ENCODE measurements at regions not wholly inside any gene's neighbourhood (a gene's known extent, or its start where the extent isn't known, plus 50 kb on each side); places are given as distances from the start of the nearest gene placed in this dataset.
"Not testable (repeated sequence)": the region's sequence is repeated elsewhere in the genome, so short reads cannot be mapped to it uniquely, and the experiment has no call there.

GRCh38 chr11:86737230-86737629, 63.1 kb upstream of the PRSS23 start:
- Mint-ChIP-seq H3K9me3 (no peaks in the 10 kb centered on the region), H3K4me1 (no peaks in the 10 kb centered on the region), H3K27me3 (no peaks in the 10 kb centered on the region), H3K27ac (ENCODE audit: low read depth) (no peak overlapping the region), H3K36me3 (ENCODE audit: insufficient read depth) (no peaks in the 10 kb centered on the region), H3K4me3 (no peak overlapping the region)
- no peak for ATAC-seq (replicated peaks; ENCODE audit: extremely low read depth, poor library complexity, severe bottlenecking)
- no peak for DNase-seq (ENCODE audit: low spot score in 2 of 2)

GRCh38 chr11:86736291-86737143, 63.8 kb upstream of the PRSS23 start:
- ATAC-seq (replicated peaks; ENCODE audit: extremely low read depth, poor library complexity, severe bottlenecking), result no peak
- H3K27ac Mint-ChIP-seq (ENCODE audit: low read depth), result no peak overlapping the region
- no peak for DNase-seq (ENCODE audit: low spot score in 2 of 2)

GRCh38 chr11:86735451-86736290, 63.3 kb upstream of the ME3 start:
- no peak for ATAC-seq (replicated peaks; ENCODE audit: extremely low read depth, poor library complexity, severe bottlenecking)
- no peaks in the 10 kb centered on the region for H3K4me1 Mint-ChIP-seq
- no peaks in the 10 kb centered on the region for H3K27me3 Mint-ChIP-seq
- H3K4me3 Mint-ChIP-seq, result no peak overlapping the region
- no peak overlapping the region for H3K27ac Mint-ChIP-seq (ENCODE audit: low read depth)
- peaks cover 2% of the 10 kb centered on the region for H3K36me3 Mint-ChIP-seq (ENCODE audit: insufficient read depth)
- H3K9me3 Mint-ChIP-seq, result no peaks in the 10 kb centered on the region
- no peak for DNase-seq (ENCODE audit: low spot score in 2 of 2)

More at GRCh38 chr11:86736291-86737143, 63.8 kb upstream of the PRSS23 start:
- Mint-ChIP-seq H3K27me3 (no peaks in the 10 kb centered on the region), H3K4me1 (no peaks in the 10 kb centered on the region), H3K4me3 (no peak overlapping the region), H3K9me3 (no peaks in the 10 kb centered on the region), H3K36me3 (ENCODE audit: insufficient read depth) (no peaks in the 10 kb centered on the region)

- not testable (repeated sequence) for ATAC-seq (replicated peaks; ENCODE audit: extremely low read depth, poor library complexity, severe bottlenecking); H3K36me3 Mint-ChIP-seq (ENCODE audit: insufficient read depth); H3K9me3 Mint-ChIP-seq
Observed at GRCh38 chr11:86732739-86733138, 60.3 kb upstream of the ME3 start.

GRCh38 chr11:86732286-86732685, 59.9 kb upstream of the ME3 start:
- H3K9me3 Mint-ChIP-seq; H3K4me3 Mint-ChIP-seq; H3K4me1 Mint-ChIP-seq; H3K36me3 Mint-ChIP-seq (ENCODE audit: insufficient read depth); ATAC-seq (replicated peaks; ENCODE audit: extremely low read depth, poor library complexity, severe bottlenecking); H3K27ac Mint-ChIP-seq (ENCODE audit: low read depth); DNase-seq (ENCODE audit: low spot score in 2 of 2): not testable (repeated sequence)
- peaks cover 12% of the 10 kb centered on the region for H3K27me3 Mint-ChIP-seq

More at GRCh38 chr11:86732739-86733138, 60.3 kb upstream of the ME3 start:
- peaks cover 12% of the 10 kb centered on the region for H3K27me3 Mint-ChIP-seq
- H3K4me1 Mint-ChIP-seq; DNase-seq (ENCODE audit: low spot score in 2 of 2); H3K27ac Mint-ChIP-seq (ENCODE audit: low read depth); H3K4me3 Mint-ChIP-seq: not testable (repeated sequence)

- H3K4me3 Mint-ChIP-seq; H3K9me3 Mint-ChIP-seq; H3K36me3 Mint-ChIP-seq (ENCODE audit: insufficient read depth); H3K4me1 Mint-ChIP-seq; H3K27ac Mint-ChIP-seq (ENCODE audit: low read depth); ATAC-seq (replicated peaks; ENCODE audit: extremely low read depth, poor library complexity, severe bottlenecking); DNase-seq (ENCODE audit: low spot score in 2 of 2): not testable (repeated sequence)
- peaks cover 12% of the 10 kb centered on the region for H3K27me3 Mint-ChIP-seq
Observed at GRCh38 chr11:86729576-86729975, 57.2 kb upstream of the ME3 start.

GRCh38 chr11:86728562-86728961, 56.1 kb upstream of the ME3 start:
- Mint-ChIP-seq H3K4me1 (no peaks in the 10 kb centered on the region), H3K27me3 (peaks cover 12% of the 10 kb centered on the region), H3K36me3 (ENCODE audit: insufficient read depth) (peaks cover 2% of the 10 kb centered on the region), H3K4me3 (no peak overlapping the region), H3K9me3 (no peaks in the 10 kb centered on the region), H3K27ac (ENCODE audit: low read depth) (no peak overlapping the region)
- DNase-seq (ENCODE audit: low spot score in 2 of 2), result no peak
- ATAC-seq (replicated peaks; ENCODE audit: extremely low read depth, poor library complexity, severe bottlenecking), result no peak

- Mint-ChIP-seq H3K4me3 (no peak overlapping the region), H3K9me3 (peaks cover 6% of the 10 kb centered on the region), H3K27me3 (peaks cover 12% of the 10 kb centered on the region), H3K4me1 (no peaks in the 10 kb centered on the region), H3K36me3 (ENCODE audit: insufficient read depth) (peaks cover 2% of the 10 kb centered on the region), H3K27ac (ENCODE audit: low read depth) (no peak overlapping the region)
- ATAC-seq (replicated peaks; ENCODE audit: extremely low read depth, poor library complexity, severe bottlenecking) (no peak), DNase-seq (ENCODE audit: low spot score in 2 of 2) (no peak)
Observed at GRCh38 chr11:86726770-86727504, 54.5 kb upstream of the ME3 start.

GRCh38 chr11:86726118-86726753, 53.8 kb upstream of the ME3 start:
- peaks cover 2% of the 10 kb centered on the region for H3K36me3 Mint-ChIP-seq (ENCODE audit: insufficient read depth)

GRCh38 chr11:86724137-86724536, 51.7 kb upstream of the ME3 start:
- H3K27ac Mint-ChIP-seq (ENCODE audit: low read depth), result no peak overlapping the region
- no peak for DNase-seq (ENCODE audit: low spot score in 2 of 2)
- peaks cover 26% of the 10 kb centered on the region for H3K27me3 Mint-ChIP-seq
- no peak for ATAC-seq (replicated peaks; ENCODE audit: extremely low read depth, poor library complexity, severe bottlenecking)
- H3K4me1 Mint-ChIP-seq, result no peaks in the 10 kb centered on the region
- no peak overlapping the region for H3K4me3 Mint-ChIP-seq
- no peaks in the 10 kb centered on the region for H3K36me3 Mint-ChIP-seq (ENCODE audit: insufficient read depth)
- H3K9me3 Mint-ChIP-seq, result peaks cover 6% of the 10 kb centered on the region

More at GRCh38 chr11:86726118-86726753, 53.8 kb upstream of the ME3 start:
- Mint-ChIP-seq H3K4me3 (no peak overlapping the region), H3K9me3 (peaks cover 6% of the 10 kb centered on the region), H3K27me3 (peaks cover 18% of the 10 kb centered on the region), H3K4me1 (no peaks in the 10 kb centered on the region), H3K27ac (ENCODE audit: low read depth) (no peak overlapping the region)
- no peak for DNase-seq (ENCODE audit: low spot score in 2 of 2)
- ATAC-seq (replicated peaks; ENCODE audit: extremely low read depth, poor library complexity, severe bottlenecking), result no peak

GRCh38 chr11:86723281-86723680, 50.9 kb upstream of the ME3 start:
- Mint-ChIP-seq H3K27ac (ENCODE audit: low read depth) (no peak overlapping the region), H3K9me3 (peaks cover 6% of the 10 kb centered on the region), H3K4me3 (no peak overlapping the region), H3K27me3 (peaks cover 34% of the 10 kb centered on the region), H3K36me3 (ENCODE audit: insufficient read depth) (no peaks in the 10 kb centered on the region), H3K4me1 (no peaks in the 10 kb centered on the region)
- no peak for ATAC-seq (replicated peaks; ENCODE audit: extremely low read depth, poor library complexity, severe bottlenecking)
- no peak for DNase-seq (ENCODE audit: low spot score in 2 of 2)

- ATAC-seq (replicated peaks; ENCODE audit: extremely low read depth, poor library complexity, severe bottlenecking), result no peak
- H3K4me3 Mint-ChIP-seq, result no peak overlapping the region
- no peaks in the 10 kb centered on the region for H3K36me3 Mint-ChIP-seq (ENCODE audit: insufficient read depth)
- DNase-seq (ENCODE audit: low spot score in 2 of 2), result no peak
- no peaks in the 10 kb centered on the region for H3K4me1 Mint-ChIP-seq
- H3K27ac Mint-ChIP-seq (ENCODE audit: low read depth), result no peak overlapping the region
- H3K27me3 Mint-ChIP-seq, result peaks cover 35% of the 10 kb centered on the region
- H3K9me3 Mint-ChIP-seq, result peaks cover 6% of the 10 kb centered on the region
Observed at GRCh38 chr11:86722748-86723147, 50.3 kb upstream of the ME3 start.

Measured in central memory CD8-positive, alpha-beta T cell (primary cell).